H1 (cell line): ENCODE measurements at regions not wholly inside any gene's neighbourhood (a gene's known extent, or its start where the extent isn't known, plus 50 kb on each side); places are given as distances from the start of the nearest gene placed in this dataset.
A peak's percentile ranks its signal among the peaks of the same experiment; 100 is the strongest.

Source experiments
- CTCF ChIA-PET: fragments of 300-600 bp; sonication (Branson Sonifier 250); formaldehyde crosslinking; loops from one replicate; lab custom pipeline; 2021; ENCODE audit not compliant: partially characterized antibody; lab: Charles Lee
- POLR2A ChIA-PET: fragments of 300-600 bp; sonication (Branson Sonifier 250); formaldehyde crosslinking; loops from one replicate; lab custom pipeline; 2021; ENCODE audit warnings: inconsistent platforms; ENCODE audit not compliant: partially characterized antibody; lab: Charles Lee
- DNase-seq, 2 experiments: peaks; one replicate each; pipeline versions ENCODE4 v3.0.0 to v3.0.0-alpha.2; 2010 to 2022; ENCODE audit warnings: low spot score in 2 of 2, low read depth in 1 of 2, mixed read lengths in 1 of 2
- FAIRE-seq: peaks from 2 replicates; lab custom pipeline; 2011; peaks lifted over from hg19 to GRCh38; lab: Jason Lieb, UNC
- H2AFZ ChIP-seq: 2 replicates; pipeline ENCODE4 v1.8.1; 2012; ENCODE audit warnings: low read length, inconsistent platforms
- H2AK5ac ChIP-seq: 2 replicates; pipeline ENCODE4 v1.6.1; 2013; ENCODE audit warnings: low read depth, low read length
- H2BK120ac ChIP-seq: replicated peaks from 2 replicates; pipeline ENCODE3; 2013; ENCODE audit warnings: low read depth, low read length, inconsistent platforms
- H2BK12ac ChIP-seq: 2 replicates; pipeline ENCODE4 v1.6.1; 2013; ENCODE audit warnings: low read depth, low read length
- H2BK15ac ChIP-seq: 2 replicates; pipeline ENCODE4 v1.6.1; 2013; ENCODE audit warnings: low read length
- H2BK20ac ChIP-seq: 2 replicates; pipeline ENCODE4 v1.6.1; 2013; ENCODE audit warnings: low read length
- H2BK5ac ChIP-seq: 2 replicates; pipeline ENCODE4 v1.6.1; 2013; ENCODE audit warnings: low read depth, low read length
- H3K14ac ChIP-seq: 2 replicates; pipeline ENCODE4 v1.6.1; 2013; ENCODE audit warnings: inconsistent platforms; ENCODE audit not compliant: insufficient read length
- H3K18ac ChIP-seq: 2 replicates; pipeline ENCODE4 v1.6.1; 2013; ENCODE audit warnings: low read length; ENCODE audit errors: extremely low read depth
- H3K23ac ChIP-seq: 2 replicates; pipeline ENCODE4 v1.6.1; 2013; ENCODE audit warnings: inconsistent platforms; ENCODE audit not compliant: insufficient read length
- H3K23me2 ChIP-seq: 2 replicates; pipeline ENCODE4 v1.6.1; 2013; ENCODE audit warnings: low read depth, low read length
- H3K27ac ChIP-seq: 2 replicates; pipeline ENCODE4 v1.6.1; 2011; ENCODE audit warnings: low read depth, low read length, inconsistent platforms
- H3K27me3 ChIP-seq, 4 experiments: replicated peaks in 1 of 4; 1 replicate in 1 of 4; 2 replicates in 3 of 4; pipeline versions ENCODE4 v1.6.1 to v1.8.1; 2011 to 2013; ENCODE audit warnings: low read length in 3 of 4, mild to moderate bottlenecking in 3 of 4, inconsistent platforms in 2 of 4, mixed read lengths in 2 of 4, moderate library complexity in 1 of 4; ENCODE audit not compliant: control insufficient read depth in 3 of 4, insufficient read depth in 3 of 4; ENCODE audit errors: extremely low read depth in 1 of 4
- H3K36me3 ChIP-seq, 4 experiments: 2 replicates each; pipeline versions ENCODE4 v1.6.1 to v1.8.1; 2011 to 2013; ENCODE audit warnings: mild to moderate bottlenecking in 4 of 4, low read length in 3 of 4, moderate library complexity in 2 of 4, control low read depth in 1 of 4, inconsistent platforms in 1 of 4; ENCODE audit not compliant: insufficient read depth in 4 of 4, control insufficient read depth in 2 of 4
- H3K4ac ChIP-seq: replicated peaks from 2 replicates; pipeline ENCODE3; 2013; ENCODE audit warnings: low read length, low read depth, mixed read lengths, inconsistent platforms; ENCODE audit not compliant: insufficient read length
- H3K4me1 ChIP-seq, 4 experiments: replicated peaks in 1 of 4; 1 replicate in 1 of 4; 2 replicates in 3 of 4; pipeline versions ENCODE4 v1.6.1 to v1.8.1; 2011 to 2013; ENCODE audit warnings: low read length in 3 of 4, inconsistent platforms in 2 of 4, mixed read lengths in 1 of 4; ENCODE audit not compliant: insufficient read depth in 4 of 4, control insufficient read depth in 3 of 4
- H3K4me2 ChIP-seq, 2 experiments: 2 replicates each; pipeline versions ENCODE4 v1.6.1 to v1.8.1; 2011 to 2013; ENCODE audit warnings: low read depth in 2 of 2, low read length in 2 of 2, control low read depth in 1 of 2, inconsistent platforms in 1 of 2, mild to moderate bottlenecking in 1 of 2; ENCODE audit not compliant: insufficient read depth in 1 of 2
- H3K4me3 ChIP-seq, 4 experiments: fragments of 200-600, 300-600 bp in 1 of 4; sonication (generic), shearing (Covaris generic), sonication (Bioruptor Twin) in 1 of 4; 2 replicates each; pipeline versions ENCODE4 v1.5.1 to v1.8.1; 2011 to 2016; ENCODE audit warnings: low read length in 4 of 4, low read depth in 3 of 4, control low read depth in 2 of 4, inconsistent platforms in 2 of 4, mild to moderate bottlenecking in 2 of 4, mixed read lengths in 1 of 4, moderate library complexity in 1 of 4; ENCODE audit not compliant: insufficient read depth in 2 of 4; ENCODE audit errors: extremely low read depth in 1 of 4
- H3K56ac ChIP-seq: replicated peaks from 2 replicates; pipeline ENCODE3; 2013; ENCODE audit warnings: low read depth, mild to moderate bottlenecking, mixed read lengths, low read length, inconsistent platforms; ENCODE audit not compliant: insufficient read length
- H3K79me1 ChIP-seq: 2 replicates; pipeline ENCODE4 v1.6.1; 2013; ENCODE audit warnings: low read depth, low read length, control low read depth
- H3K79me2 ChIP-seq, 2 experiments: 2 replicates each; pipeline versions ENCODE4 v1.6.1 to v1.8.1; 2012 to 2013; ENCODE audit warnings: low read length in 2 of 2, mild to moderate bottlenecking in 2 of 2, inconsistent platforms in 1 of 2; ENCODE audit not compliant: insufficient read depth in 2 of 2, control insufficient read depth in 1 of 2
- H3K9ac ChIP-seq, 4 experiments: replicated peaks in 1 of 4; 1 replicate in 1 of 4; 2 replicates in 3 of 4; pipeline versions ENCODE4 v1.6.1 to v1.8.1; 2011 to 2013; ENCODE audit warnings: low read depth in 3 of 4, low read length in 3 of 4, control low read depth in 2 of 4, mild to moderate bottlenecking in 2 of 4, moderate library complexity in 2 of 4, inconsistent platforms in 1 of 4; ENCODE audit errors: extremely low read depth in 1 of 4
- H3K9me3 ChIP-seq, 2 experiments: 2 replicates each; pipeline versions ENCODE4 v1.6.1 to v1.8.1; 2012 to 2013; ENCODE audit warnings: mild to moderate bottlenecking in 2 of 2, moderate library complexity in 2 of 2, control low read depth in 1 of 2, inconsistent platforms in 1 of 2, low read depth in 1 of 2, low read length in 1 of 2, mixed read lengths in 1 of 2; ENCODE audit not compliant: insufficient read depth in 2 of 2
- H4K20me1 ChIP-seq, 2 experiments: replicated peaks in 1 of 2; 2 replicates each; pipeline versions ENCODE3 to v1.8.1; 2011 to 2013; ENCODE audit warnings: inconsistent platforms in 2 of 2, low read length in 2 of 2, mild to moderate bottlenecking in 1 of 2; ENCODE audit not compliant: insufficient read depth in 2 of 2, control insufficient read depth in 1 of 2
- H4K5ac ChIP-seq: 2 replicates; pipeline ENCODE4 v1.6.1; 2013; ENCODE audit warnings: low read length, low read depth, mixed read lengths, inconsistent platforms; ENCODE audit not compliant: insufficient read length
- H4K8ac ChIP-seq: 2 replicates; pipeline ENCODE4 v1.8.0; 2013; ENCODE audit warnings: mild to moderate bottlenecking, moderate library complexity, low read length, inconsistent platforms; ENCODE audit not compliant: insufficient read depth; ENCODE audit errors: extremely low read depth
- H4K91ac ChIP-seq: replicated peaks from 2 replicates; pipeline ENCODE3; 2013; ENCODE audit warnings: low read length, mixed read lengths, inconsistent platforms; ENCODE audit not compliant: insufficient read length
- EGR1 ChIP-seq: IDR thresholded peaks from 2 replicates; pipeline ENCODE4 v1.6.1; 2011; ENCODE audit warnings: low read depth, low read length, borderline replicate concordance
- FOSL1 ChIP-seq: IDR thresholded peaks from 2 replicates; pipeline ENCODE4 v1.6.1; 2011; ENCODE audit warnings: mild to moderate bottlenecking, low read depth, low read length, moderate library complexity; ENCODE audit not compliant: insufficient read depth
- HDAC2 ChIP-seq, 2 experiments: fragments of 300-600 bp in 1 of 2; sonication (generic) in 1 of 2; IDR thresholded peaks; 2 replicates each; pipeline ENCODE4 v1.6.1; 2011 to 2012; ENCODE audit warnings: low read depth in 2 of 2, low read length in 2 of 2, mild to moderate bottlenecking in 2 of 2, moderate library complexity in 2 of 2, borderline replicate concordance in 1 of 2, inconsistent platforms in 1 of 2
- KDM1A ChIP-seq: fragments of 200-600, 300-600 bp; sonication (generic); IDR thresholded peaks from 2 replicates; pipeline ENCODE4 v1.7.1; 2016; ENCODE audit warnings: mild to moderate bottlenecking, low read length, borderline replicate concordance
- PHF8 ChIP-seq: fragments of 200-600 bp; sonication (generic); conservative IDR thresholded peaks from 2 replicates; pipeline ENCODE4 v1.7.1; 2012; ENCODE audit warnings: low read depth, mild to moderate bottlenecking, inconsistent platforms, low read length, moderate library complexity
- TAF7 ChIP-seq: optimal IDR thresholded peaks from 2 replicates; pipeline ENCODE3; 2011; ENCODE audit warnings: low read depth, mild to moderate bottlenecking, inconsistent platforms, low read length, moderate library complexity, borderline replicate concordance
- TCF12 ChIP-seq: IDR thresholded peaks from 2 replicates; pipeline ENCODE4 v1.6.1; 2011; ENCODE audit warnings: low read depth, mild to moderate bottlenecking, low read length
- WGBS, 2 experiments: shearing (Covaris generic) in 1 of 2; methylation state at CpG; one replicate each; pipeline versions ENCODE4 v1.1.6 to v1.1.7; 2013 to 2015; ENCODE audit warnings: low lambda C conversion rate in 2 of 2, mixed read lengths in 2 of 2, inconsistent platforms in 1 of 2, low coverage in 1 of 2, missing lambda C conversion rate in 1 of 2; ENCODE audit not compliant: insufficient replicate concordance in 2 of 2, insufficient coverage in 1 of 2, insufficient read length in 1 of 2; ENCODE audit errors: extremely low coverage in 1 of 2, missing lambda C conversion rate in 1 of 2; 5-methylcytosine and 5-hydroxymethylcytosine counted together

DNA sequence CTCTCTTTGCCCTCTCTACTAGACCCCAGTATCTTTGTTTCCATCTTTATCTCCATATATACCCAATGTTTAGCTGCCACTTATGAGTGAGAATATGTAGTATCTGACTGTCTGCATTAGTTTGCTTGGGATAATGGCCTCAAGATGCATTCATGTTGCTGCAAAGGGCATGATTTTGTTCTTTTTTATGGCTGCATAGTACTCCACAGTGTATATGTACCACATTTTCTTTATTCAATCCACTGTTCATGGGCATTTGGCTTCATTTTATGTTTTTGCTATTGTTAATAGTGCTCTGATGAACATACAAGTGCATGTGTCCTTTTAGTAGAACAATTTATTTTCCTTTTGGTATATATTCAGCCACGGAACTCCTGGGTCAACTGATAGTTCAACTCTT, 671.5 kb upstream of the GRM7 start:
- no peaks in the 10 kb centered on the region for H3K36me3 ChIP-seq
- no peaks in the 10 kb centered on the region for H4K20me1 ChIP-seq
- no peak overlapping the region for H3K9ac ChIP-seq
- POLR2A ChIA-PET: no interaction called here
- H3K14ac ChIP-seq: no peak overlapping the region
- no peaks in the 10 kb centered on the region for H3K27me3 ChIP-seq
- H3K79me2 ChIP-seq: no peaks in the 10 kb centered on the region
- DNase-seq: no peak
- no peak overlapping the region for H2AFZ ChIP-seq
- TF ChIP-seq PHF8 (no peak), FOSL1 (no peak), TCF12 (no peak), KDM1A (peak; percentile 19; the same call in 1 of the 2 replicates), EGR1 (no peak), TAF7 (no peak), HDAC2 (IDR thresholded peaks at IDR 0.05; ENCODE audit: borderline replicate concordance in 1 of 2, low read depth in 2 of 2, low read length in 2 of 2) (no peak)
- H4K91ac ChIP-seq: no peak overlapping the region
- H2BK5ac ChIP-seq: no peak overlapping the region
- no peak for FAIRE-seq
- no peak overlapping the region for H2BK120ac ChIP-seq
- no peak overlapping the region for H3K18ac ChIP-seq
- no peak overlapping the region for H2AK5ac ChIP-seq
- H4K8ac ChIP-seq: no peak overlapping the region
- H3K9me3 ChIP-seq: no peaks in the 10 kb centered on the region
- H3K4me2 ChIP-seq: no peak overlapping the region
- no peak overlapping the region for H3K56ac ChIP-seq
- H3K79me1 ChIP-seq: no peaks in the 10 kb centered on the region
- no peak overlapping the region for H4K5ac ChIP-seq
- H2BK12ac ChIP-seq: no peak overlapping the region
- H3K23ac ChIP-seq: no peak overlapping the region
- no peak overlapping the region for H2BK20ac ChIP-seq
- 95% methylated on average over 1 of the region's 1 CpG; no CpG with 5 or more reads in 1 of the 2 experiments for WGBS, 2 experiments
- no peak overlapping the region for H3K4me3 ChIP-seq
- no peak overlapping the region for H2BK15ac ChIP-seq
- no peak overlapping the region for H3K27ac ChIP-seq
- H3K4ac ChIP-seq: no peak overlapping the region
- no peaks in the 10 kb centered on the region for H3K23me2 ChIP-seq
- CTCF ChIA-PET: no interaction called here
- no peaks in the 10 kb centered on the region for H3K4me1 ChIP-seq
